Activated naive CD4-positive, alpha-beta T cell treated with anti-CD3 and anti-CD28 coated beads, Interleukin-2, amount 50 U/mL, for 16 hours (primary cell): ENCODE measurements at regions not wholly inside any gene's neighbourhood (a gene's known extent, or its start where the extent isn't known, plus 50 kb on each side); places are given as distances from the start of the nearest gene placed in this dataset.

Experiments used
- DNase-seq: peaks from one replicate; pipeline ENCODE4 v3.0.0-alpha.2; 2020

GRCh38 chr2:83595926-83596325 is 863.2 kb downstream of the SUCLG1 start:
- no peak for DNase-seq

- no peak for DNase-seq
These were observed 863.9 kb downstream of the SUCLG1 start for GRCh38 chr2:83595121-83595690.

GRCh38 chr2:83594241-83595120 is 864.6 kb downstream of the SUCLG1 start:
- no peak for DNase-seq

- DNase-seq = no peak
These were observed 871.8 kb downstream of the SUCLG1 start for GRCh38 chr2:83587309-83587708.

- no peak for DNase-seq
These were observed 873.8 kb downstream of the SUCLG1 start for GRCh38 chr2:83585250-83585649.

GRCh38 chr2:83584672-83585071 is 874.4 kb downstream of the SUCLG1 start:
- no peak for DNase-seq

- DNase-seq = no peak
These were observed 876.5 kb downstream of the SUCLG1 start for GRCh38 chr2:83582589-83582988.

GRCh38 chr2:83579507-83579906 is 879.6 kb downstream of the SUCLG1 start:
- no peak for DNase-seq

- DNase-seq = no peak
These were observed 880.7 kb downstream of the SUCLG1 start for GRCh38 chr2:83578405-83578804.

GRCh38 chr2:83574614-83575013 is 884.5 kb downstream of the SUCLG1 start:
- DNase-seq = no peak

GRCh38 chr2:83573060-83573459 is 886.0 kb downstream of the SUCLG1 start:
- DNase-seq = no peak

- no peak for DNase-seq
These were observed 886.7 kb downstream of the SUCLG1 start for GRCh38 chr2:83572400-83572799.

GRCh38 chr2:83567551-83567950 is 891.5 kb downstream of the SUCLG1 start:
- no peak for DNase-seq

GRCh38 chr2:83565626-83566025 is 893.5 kb downstream of the SUCLG1 start:
- DNase-seq = no peak

- DNase-seq = no peak
These were observed 893.9 kb downstream of the SUCLG1 start for GRCh38 chr2:83565181-83565580.

- DNase-seq = no peak
These were observed 897.5 kb downstream of the SUCLG1 start for GRCh38 chr2:83561592-83561991.

- DNase-seq = no peak
These were observed 922.5 kb downstream of the SUCLG1 start for GRCh38 chr2:83536556-83536955.

- no peak for DNase-seq
These were observed 924.7 kb downstream of the SUCLG1 start for GRCh38 chr2:83534416-83534815.

GRCh38 chr2:83531206-83531826 is 927.8 kb downstream of the SUCLG1 start:
- no peak for DNase-seq

GRCh38 chr2:83528767-83529166 is 930.3 kb downstream of the SUCLG1 start:
- DNase-seq = no peak

GRCh38 chr2:83522891-83523493 is 936.1 kb downstream of the SUCLG1 start:
- no peak for DNase-seq

- no peak for DNase-seq
These were observed 941.2 kb downstream of the SUCLG1 start for GRCh38 chr2:83517727-83518368.

- no peak for DNase-seq
These were observed 942.6 kb downstream of the SUCLG1 start for GRCh38 chr2:83516503-83516902.
